Jurkat, Clone E6-1 (cell line): ENCODE measurements at regions not wholly inside any gene's neighbourhood (a gene's known extent, or its start where the extent isn't known, plus 50 kb on each side); places are given as distances from the start of the nearest gene placed in this dataset.

Experiments
- DNase-seq: peaks from one replicate; pipeline ENCODE4 v3.0.0-alpha.2; 2011; ENCODE audit warnings: low read depth, low spot score
- H3K4me3 ChIP-seq: 2 replicates; pipeline ENCODE4 v1.5.1; 2011; ENCODE audit warnings: mild to moderate bottlenecking, low read length, control low read depth, moderate library complexity

DNA sequence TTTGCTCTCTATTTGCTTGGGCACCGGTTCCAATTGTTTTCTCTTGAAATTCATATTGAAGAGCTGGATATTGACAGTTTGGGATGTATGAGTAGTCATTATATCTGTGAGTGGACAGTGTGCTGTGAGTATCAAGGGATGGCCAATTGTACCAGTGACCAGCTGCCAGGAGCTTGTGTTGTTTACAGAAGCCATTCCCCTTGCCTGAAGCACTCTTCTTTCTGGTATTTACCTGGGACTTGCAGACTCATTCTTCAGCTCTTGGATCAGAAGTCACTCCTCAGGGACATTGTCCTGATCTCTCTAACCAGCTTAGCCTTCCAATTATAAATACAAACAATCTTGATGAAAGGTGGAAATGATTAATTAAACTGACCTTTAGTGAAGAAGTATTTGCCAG lies 438.3 kb upstream of the LRATD1 start:
- DNase-seq = no peak

DNA sequence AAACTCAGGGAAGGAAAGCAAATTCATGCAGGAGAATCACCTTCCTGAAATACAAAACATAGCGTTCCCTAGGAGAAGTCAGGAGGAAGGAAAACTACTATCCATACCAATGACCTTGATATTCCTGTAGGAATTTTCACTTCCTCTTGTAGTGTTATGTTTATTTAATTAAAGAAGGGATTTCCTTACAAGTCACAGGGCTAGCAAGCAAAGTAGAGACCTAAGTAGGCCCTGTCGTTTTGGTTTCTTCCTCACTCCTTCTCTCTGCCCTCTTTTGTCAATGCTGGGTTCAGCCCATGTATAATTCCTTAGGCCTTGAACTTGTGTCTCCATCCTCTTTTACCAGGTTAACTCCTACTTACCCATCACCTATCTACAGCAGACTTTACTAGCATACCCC lies 435.2 kb upstream of the LRATD1 start:
- no peak for DNase-seq
- no peak overlapping the region for H3K4me3 ChIP-seq

More for the DNA sequence above, 438.3 kb upstream of the LRATD1 start:
- H3K4me3 ChIP-seq = no peak overlapping the region

DNA sequence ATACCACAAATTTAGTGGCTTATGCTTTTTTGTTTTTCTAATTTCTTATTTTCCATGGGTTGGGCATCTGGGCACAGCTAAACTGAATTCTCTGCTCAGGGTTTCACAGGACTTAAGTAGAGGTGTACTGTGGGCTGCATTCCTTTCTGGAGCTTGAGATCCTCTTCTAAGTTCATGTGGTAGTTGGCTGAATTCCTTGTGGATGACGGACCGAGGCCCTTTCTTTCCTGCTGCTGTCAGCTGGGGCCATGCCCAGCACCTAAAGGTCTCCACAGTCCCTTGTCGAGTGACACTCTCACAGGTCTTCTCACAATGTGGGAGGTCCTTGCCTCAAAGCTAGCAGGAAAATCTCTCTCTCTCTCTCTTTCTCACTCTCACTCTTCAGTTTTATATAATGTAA lies 433.5 kb upstream of the LRATD1 start:
- DNase-seq = no peak
- no peak overlapping the region for H3K4me3 ChIP-seq

DNA sequence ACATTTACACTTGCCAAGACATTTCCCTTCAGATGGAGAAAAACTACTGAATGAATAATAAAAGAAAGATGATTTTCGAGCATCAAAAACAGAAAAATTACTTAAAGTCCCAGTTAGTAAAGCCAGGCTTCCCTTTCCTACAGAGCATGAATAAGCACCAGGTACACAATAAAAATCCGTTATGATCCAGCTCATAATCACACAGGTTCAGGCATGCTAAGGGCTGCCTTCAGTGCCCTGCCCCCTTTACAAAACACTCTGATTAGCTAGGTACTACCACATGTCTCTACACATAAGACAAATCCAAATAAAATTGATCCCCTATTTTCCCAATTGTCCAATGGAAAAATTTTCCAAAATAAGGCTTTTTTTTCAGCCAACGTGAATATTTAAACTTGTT lies 413.2 kb upstream of the LRATD1 start:
- no peak overlapping the region for H3K4me3 ChIP-seq
- no peak for DNase-seq

DNA sequence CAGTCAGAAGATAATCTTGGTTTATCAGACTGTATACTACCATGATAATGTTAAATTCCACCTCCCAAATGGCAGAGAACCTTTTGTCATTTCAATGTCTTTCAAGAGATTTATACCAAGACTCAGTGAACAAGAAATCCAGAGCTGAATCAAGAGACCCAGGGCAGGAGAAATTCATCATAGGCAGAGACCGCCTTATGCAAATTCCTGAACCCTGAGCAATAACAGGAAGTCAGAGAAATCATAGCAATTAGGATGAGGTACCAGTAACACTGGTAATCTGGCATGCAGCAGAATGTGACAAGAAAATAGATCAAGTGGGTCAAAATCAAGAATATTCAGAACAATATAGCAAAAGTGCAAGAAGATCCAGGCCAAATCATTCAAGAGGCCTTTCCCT lies 412.4 kb upstream of the LRATD1 start:
- no peak overlapping the region for H3K4me3 ChIP-seq
- no peak for DNase-seq

DNA sequence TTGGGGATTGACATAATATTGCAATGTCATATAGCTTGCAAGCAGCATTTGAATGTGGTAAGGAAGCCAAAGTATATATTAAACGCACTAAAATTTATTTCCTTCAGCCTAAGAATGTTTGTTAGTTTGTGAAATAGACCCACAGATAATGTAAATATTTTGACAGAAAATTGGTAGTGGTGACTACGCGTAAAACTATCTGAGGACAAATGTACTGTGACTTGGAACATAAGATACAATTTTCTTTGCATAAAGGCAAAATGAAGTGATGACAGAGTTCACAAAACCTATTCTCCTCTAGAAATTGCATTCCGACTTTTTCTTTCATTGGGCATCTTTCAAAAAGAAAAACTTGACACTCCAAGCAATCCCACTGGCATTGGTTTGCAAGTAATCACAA lies 411.1 kb upstream of the LRATD1 start:
- no peak for DNase-seq
- no peak overlapping the region for H3K4me3 ChIP-seq

DNA sequence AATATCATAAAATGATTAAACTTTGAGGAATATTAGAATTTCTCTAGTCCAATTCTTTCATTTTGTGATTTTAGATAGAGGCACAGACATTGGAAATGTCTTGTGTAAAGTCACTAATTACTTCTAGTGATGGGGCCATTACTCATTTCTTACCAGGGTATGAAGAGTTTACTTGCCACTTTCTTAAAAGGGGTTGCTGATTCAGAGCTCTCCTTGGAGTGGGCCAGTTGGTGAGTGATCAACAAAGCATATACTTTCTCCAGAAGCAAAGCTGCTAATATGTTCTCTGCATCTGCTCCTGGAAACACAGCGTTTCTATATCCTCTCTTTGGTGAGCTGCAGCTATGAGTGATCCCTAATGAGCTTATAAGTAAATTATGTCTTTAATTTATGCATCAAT lies 408.9 kb upstream of the LRATD1 start:
- H3K4me3 ChIP-seq = no peak overlapping the region
- DNase-seq = no peak

DNA sequence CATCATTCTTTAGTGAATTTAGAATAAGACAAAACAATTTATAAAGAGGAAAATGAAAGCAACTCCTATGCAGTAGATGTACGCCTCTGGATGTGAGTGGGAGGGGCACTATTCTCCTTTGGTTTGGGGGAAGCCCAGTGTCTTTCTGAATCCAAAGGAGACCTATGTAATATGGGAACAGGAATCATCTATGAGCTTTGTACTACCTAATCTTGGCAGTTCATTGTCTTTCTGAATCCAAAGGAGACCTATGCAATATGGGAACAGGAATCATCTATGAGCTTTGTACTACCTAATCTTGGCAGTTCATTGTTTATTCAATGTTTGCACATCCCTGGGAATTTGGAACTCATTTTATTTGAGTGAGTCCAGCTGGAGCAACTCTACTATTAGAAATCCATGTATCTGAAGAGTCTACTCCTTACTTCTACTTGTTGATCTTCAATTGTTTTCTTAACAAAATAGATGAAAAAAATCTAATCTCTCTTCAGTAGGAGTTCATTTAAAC lies 401.1 kb upstream of the LRATD1 start:
- DNase-seq = no peak
- H3K4me3 ChIP-seq = no peak overlapping the region

DNA sequence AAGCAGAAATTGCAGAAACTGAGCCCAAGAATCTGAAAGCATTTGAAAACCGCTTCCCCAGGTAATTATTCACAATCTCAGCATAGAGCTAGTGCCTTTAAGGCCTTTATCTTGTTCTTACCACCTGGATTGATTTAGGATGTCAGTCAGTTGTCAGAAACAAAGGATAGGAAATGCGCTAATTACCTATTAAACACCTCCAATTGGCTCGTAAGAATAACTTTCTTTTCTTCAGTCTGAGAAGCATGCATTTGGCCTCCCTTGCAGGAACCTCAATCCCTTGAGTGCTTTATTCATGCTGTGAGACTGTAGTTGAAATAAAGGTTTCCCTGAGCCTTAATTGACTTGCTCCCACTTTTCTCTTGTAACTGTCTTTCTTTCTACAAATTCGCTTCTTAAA lies 400.3 kb upstream of the LRATD1 start:
- no peak for DNase-seq
- H3K4me3 ChIP-seq = no peak overlapping the region

DNA sequence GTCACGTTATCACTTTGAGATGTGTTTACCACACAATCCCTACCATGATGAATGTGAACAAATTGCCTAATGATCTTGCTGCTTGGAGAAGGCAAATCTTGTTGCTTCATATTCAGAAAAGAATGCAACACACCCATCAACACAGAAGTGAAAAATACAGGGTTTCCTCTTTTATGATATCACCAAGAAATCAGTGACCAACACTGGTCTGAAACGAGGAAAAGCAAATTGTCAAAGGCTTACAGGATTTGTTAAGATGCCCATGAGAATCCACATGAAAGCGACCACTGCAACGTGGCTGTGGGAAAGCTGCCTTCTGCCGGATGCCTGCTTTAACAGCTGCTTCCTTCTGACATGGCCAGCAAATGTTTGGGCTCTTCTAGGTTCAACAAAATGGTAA lies 397.6 kb upstream of the LRATD1 start:
- no peak overlapping the region for H3K4me3 ChIP-seq
- peak; percentile 64 for DNase-seq

DNA sequence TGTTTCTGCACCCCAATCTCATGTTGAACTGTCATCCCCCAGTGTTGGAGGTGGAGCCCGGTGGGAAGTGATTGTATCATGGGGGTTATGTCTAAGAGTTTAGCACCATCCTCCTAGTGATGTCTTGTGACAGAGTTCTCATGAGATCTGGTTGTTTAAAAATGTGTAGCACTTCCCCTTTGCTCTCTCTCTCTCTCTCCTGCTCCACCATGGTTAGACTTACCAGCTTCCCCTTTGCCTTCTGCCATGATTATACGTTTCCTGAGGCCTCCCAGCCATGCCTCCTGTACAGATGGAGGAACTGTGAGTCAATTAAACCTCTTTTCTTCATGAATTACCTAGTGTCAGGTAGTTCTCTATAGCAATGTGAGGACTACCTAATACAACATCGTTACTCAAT lies 396.9 kb upstream of the LRATD1 start:
- no peak overlapping the region for H3K4me3 ChIP-seq
- DNase-seq = peak; percentile 2

DNA sequence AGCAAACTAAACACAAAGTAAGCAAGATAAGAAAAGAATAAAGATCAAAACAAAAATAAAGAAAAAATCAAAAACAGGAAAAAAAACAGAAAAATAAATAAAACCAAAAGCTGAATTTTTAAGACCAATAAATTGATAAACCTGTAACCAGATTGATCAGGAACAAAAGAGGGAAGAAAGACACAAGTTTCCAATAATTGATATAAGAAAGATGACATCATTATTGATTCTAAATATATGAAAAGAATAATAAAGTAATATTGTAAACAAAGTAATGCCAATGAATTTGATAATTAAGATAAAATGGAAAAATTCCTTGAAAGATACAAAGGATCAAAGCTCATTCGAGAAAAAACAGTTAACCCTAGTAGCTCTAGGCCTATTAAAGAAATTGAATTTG lies 394.6 kb upstream of the LRATD1 start:
- no peak for DNase-seq
- H3K4me3 ChIP-seq = no peak overlapping the region

DNA sequence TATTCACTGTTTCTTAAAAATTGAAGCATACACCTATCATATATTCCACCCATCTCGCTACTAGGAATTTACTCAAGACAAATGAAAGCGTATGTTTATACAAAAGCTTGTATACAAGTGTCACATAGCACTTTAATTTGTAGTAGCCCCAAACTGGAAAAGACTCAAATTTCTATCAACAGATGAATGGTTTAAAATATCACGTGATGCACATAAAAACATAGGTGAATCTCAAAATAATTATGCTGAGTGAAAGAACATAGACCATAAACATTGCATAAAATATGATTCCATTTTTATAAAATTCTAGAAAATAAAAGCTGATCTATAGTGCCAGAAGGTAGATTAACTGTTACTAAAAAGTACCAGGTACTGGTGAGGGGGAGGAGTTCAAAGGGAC lies 392.9 kb upstream of the LRATD1 start:
- DNase-seq = no peak
- H3K4me3 ChIP-seq = no peak overlapping the region

DNA sequence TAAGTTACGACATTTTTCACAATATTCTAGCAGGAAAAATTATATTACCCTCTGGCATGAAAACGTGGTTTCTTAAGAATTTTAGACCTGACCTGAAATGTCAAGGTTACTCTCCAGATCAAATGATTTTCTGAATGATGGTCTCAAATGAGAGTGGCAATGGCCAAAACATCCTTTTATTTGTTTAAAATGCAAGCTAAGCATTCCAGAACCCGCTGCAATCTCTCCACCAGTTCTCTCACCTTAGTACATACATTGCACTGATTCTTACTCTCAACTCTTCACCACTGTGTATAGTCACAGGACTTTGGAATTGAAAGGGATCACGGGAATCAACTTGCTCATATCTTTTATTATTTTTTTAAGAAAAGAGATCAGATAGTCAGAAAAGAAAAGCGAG lies 391.6 kb upstream of the LRATD1 start:
- H3K4me3 ChIP-seq = no peak overlapping the region
- no peak for DNase-seq

DNA sequence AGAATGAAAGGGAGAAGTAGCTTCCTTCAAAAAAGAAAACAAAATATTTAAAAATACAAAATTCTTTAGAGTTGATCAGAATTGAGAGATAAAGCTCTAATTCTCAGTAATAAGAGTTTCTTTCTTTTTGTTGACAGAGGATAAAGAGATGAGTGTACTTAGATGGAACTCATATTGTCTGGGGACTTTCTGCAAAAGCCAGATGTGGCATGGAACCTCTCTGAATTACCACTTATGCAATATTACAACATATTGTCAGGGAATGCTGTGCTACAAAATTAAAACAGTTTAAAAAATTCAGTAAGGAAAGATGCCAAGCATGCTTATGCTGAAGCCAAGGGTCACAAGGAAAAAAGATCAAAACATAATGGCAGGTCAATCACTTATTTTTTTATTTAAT lies 386.6 kb upstream of the LRATD1 start:
- no peak for DNase-seq
- no peak overlapping the region for H3K4me3 ChIP-seq

DNA sequence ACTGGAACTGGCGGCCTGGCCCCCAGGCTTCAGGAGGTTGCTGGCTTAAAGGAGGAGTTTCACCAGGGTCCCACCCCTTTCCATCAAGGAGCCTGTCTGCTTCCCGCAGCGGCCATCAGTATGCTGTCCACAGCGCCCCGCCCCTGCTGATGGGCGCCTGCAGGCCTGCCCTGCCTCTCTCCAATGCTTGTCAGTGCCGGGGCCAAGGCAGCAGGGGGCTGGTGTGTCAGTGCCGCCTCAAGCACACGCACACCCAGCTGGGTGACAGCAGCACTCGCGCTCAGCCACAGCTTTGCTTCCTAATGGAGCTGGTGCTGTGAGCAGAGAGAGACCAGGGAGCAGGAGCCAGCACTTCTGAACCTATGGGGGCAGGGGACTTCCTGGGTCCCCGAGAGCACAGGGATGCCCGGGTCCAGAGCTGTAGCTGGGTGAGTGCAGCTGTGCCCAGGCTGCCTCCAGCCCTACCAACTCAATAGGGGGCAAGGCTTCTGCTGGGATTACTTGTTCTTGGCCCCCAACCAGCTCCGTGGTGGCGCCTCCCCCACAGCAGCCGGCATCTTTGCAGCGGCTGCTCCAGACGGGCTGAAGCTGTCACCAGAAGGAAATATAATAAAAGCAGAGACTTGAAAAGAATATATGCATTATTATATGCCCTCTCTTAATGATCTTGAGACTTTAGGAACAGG lies 377.2 kb upstream of the LRATD1 start:
- H3K4me3 ChIP-seq = no peak overlapping the region
- DNase-seq = no peak

DNA sequence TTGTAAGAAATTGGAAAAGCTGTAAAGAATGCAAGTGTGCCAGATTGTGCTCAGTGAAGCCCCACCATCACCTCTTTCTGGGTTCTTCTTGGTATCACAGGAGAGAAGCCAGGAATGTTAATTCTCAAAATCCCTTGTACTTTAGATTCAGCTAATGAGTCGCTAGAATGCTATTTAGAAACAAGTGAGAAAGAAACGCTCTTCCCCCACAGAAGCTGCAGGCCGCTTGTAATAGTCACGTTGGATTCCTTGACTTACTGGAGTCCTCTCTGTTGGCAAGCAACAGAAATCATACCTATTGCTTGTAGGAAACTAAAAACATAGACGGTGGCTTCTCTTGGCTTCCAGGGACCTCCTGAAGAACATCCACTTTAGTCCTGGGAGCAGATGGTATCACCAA lies 375.6 kb upstream of the LRATD1 start:
- no peak for DNase-seq
- H3K4me3 ChIP-seq = no peak overlapping the region

DNA sequence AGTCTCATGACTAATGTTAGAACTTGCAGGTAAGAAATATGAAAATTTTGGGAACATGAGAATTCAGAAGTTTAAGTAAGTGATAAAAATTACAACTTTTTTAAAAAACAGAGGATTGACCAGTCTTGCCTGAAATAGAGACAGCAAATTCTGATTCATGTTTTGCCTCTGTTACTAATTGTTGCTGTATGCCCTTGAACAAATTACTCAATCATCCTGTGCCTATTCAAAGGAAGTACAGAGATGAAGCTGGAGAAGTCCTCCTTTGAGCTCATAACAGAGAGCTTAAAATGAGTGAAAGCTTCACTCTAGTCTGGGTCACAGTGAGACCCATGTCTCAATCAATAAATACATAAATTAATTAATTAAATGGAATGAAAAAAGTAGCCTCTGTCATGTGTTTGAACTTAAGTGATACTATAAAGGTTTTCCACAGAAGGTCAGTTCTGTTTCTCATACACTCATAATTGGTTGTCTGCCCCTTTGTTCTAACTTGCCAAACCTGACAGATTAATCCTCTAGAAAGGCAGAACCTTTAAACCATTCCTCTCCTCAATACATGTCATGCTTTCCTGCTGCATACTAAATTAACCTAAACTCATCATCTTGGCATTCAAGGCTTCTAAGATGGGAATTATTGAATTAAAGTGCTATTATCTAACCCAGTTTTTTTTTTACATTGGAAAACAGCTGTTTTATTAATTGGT lies 374.6 kb upstream of the LRATD1 start:
- no peak overlapping the region for H3K4me3 ChIP-seq
- no peak for DNase-seq

DNA sequence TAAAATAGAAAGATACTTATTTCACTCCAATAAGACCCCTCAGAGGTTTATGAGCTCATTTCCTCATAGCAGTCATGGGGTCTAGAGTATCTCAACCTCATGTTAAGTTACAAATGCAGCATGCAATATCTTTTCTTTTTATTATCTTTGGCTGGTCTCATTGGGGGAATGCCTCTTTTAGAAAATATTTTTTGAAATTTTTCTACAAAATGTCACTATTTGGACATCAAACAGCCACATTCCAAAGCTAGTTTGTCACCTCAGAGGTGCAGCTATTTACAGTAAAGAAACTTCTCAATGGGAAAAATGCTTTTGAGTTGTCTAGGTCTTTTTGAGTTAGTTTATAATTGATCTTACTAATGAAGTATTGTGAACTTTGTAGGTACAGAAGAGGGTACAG lies 370.7 kb upstream of the LRATD1 start:
- H3K4me3 ChIP-seq = no peak overlapping the region
- DNase-seq = no peak

DNA sequence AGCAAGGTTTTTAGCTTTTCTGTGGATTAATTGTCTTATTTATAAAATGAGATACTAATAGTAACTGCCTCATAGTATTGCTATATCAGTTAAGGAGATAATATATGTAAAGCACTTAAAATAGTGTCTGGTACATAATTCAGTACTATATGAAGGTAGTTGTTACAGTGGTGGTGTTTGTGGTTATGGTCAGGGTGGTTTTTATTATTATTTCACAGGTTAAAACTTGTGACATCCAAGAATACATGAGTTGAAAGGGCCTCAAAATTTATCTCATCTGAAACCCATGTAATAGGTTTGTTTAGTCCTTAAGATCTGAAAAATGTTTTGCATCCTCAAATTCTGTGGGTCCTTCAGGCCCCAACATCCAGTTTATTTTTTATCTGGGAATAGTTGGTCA lies 369.5 kb upstream of the LRATD1 start:
- H3K4me3 ChIP-seq = no peak overlapping the region
- DNase-seq = no peak

DNA sequence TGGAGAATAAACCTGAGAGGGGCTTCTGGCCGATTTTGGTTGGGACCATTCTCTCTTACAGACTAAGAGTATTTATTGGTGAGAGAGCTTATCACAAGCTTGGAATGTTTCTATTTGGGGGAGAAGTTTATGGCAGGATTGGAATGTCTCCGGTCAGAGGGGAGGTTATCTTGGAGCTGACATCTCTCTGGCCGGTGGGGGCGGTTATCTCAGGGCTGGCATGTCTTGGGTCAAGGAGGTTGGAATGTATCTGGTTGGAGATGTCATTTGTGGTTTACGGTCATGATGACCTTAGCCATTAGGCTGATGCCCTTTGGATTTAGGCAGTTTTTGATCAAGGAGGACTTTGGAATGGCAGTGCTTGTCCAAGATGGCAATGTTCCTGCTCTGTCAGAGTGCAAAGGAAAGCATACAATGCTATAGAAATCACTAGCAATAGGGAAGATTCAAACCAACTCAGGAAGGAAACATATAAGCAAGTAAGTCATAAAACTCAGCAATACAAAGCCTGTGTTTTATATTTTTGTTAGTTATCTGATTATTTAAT lies 362.4 kb upstream of the LRATD1 start:
- H3K4me3 ChIP-seq = no peak overlapping the region
- no peak for DNase-seq
